ENCODE measurements at regions not wholly inside any gene's neighbourhood (a gene's known extent, or its start where the extent isn't known, plus 50 kb on each side); places are given as distances from the start of the nearest gene placed in this dataset.

GRCh38 chr2:220674033-220674432 is 898.1 kb downstream of the EPHA4 start:
- TF ChIP-seq POLR2A (IDR thresholded peaks at IDR 0.05), result no peak
- TF ChIP-seq, protein P1, sequence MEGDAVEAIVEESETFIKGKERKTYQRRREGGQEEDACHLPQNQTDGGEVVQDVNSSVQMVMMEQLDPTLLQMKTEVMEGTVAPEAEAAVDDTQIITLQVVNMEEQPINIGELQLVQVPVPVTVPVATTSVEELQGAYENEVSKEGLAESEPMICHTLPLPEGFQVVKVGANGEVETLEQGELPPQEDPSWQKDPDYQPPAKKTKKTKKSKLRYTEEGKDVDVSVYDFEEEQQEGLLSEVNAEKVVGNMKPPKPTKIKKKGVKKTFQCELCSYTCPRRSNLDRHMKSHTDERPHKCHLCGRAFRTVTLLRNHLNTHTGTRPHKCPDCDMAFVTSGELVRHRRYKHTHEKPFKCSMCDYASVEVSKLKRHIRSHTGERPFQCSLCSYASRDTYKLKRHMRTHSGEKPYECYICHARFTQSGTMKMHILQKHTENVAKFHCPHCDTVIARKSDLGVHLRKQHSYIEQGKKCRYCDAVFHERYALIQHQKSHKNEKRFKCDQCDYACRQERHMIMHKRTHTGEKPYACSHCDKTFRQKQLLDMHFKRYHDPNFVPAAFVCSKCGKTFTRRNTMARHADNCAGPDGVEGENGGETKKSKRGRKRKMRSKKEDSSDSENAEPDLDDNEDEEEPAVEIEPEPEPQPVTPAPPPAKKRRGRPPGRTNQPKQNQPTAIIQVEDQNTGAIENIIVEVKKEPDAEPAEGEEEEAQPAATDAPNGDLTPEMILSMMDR (IDR thresholded peaks at IDR 0.05), result no peak
